ENCODE measurements at regions not wholly inside any gene's neighbourhood (a gene's known extent, or its start where the extent isn't known, plus 50 kb on each side); places are given as distances from the start of the nearest gene placed in this dataset.

- 0 out of 2 replicates have a peak, but pooled peaks cover 3% of the 10 kb centered on the region for H3K9me3 Mint-ChIP-seq
- TF ChIP-seq USF2 (CRISPR knock-in tag; IDR thresholded peaks at IDR 0.05) (no peak), ZNF232 (CRISPR knock-in tag; IDR thresholded peaks at IDR 0.05) (no peak), ZNF263 (CRISPR knock-in tag; IDR thresholded peaks at IDR 0.05; ENCODE audit: low read depth) (no peak), JAZF1 (CRISPR knock-in tag; IDR thresholded peaks at IDR 0.05) (no peak), NFYB (CRISPR knock-in tag; conservative IDR thresholded peaks at IDR 0.05; ENCODE audit: low read depth) (no peak), CREB1 (CRISPR knock-in tag; IDR thresholded peaks at IDR 0.05) (no peak), HMGXB4 (CRISPR knock-in tag; IDR thresholded peaks at IDR 0.05) (no peak), ZNF219 (CRISPR knock-in tag; IDR thresholded peaks at IDR 0.05; ENCODE audit: borderline replicate concordance) (no peak), MYBL2 (CRISPR knock-in tag; IDR thresholded peaks at IDR 0.05) (no peak), SOX15 (CRISPR knock-in tag; IDR thresholded peaks at IDR 0.05) (no peak), OVOL2 (CRISPR knock-in tag; IDR thresholded peaks at IDR 0.05; ENCODE audit: borderline replicate concordance) (no peak), NFE2L1 (CRISPR knock-in tag; IDR thresholded peaks at IDR 0.05) (no peak), ZNF138 (CRISPR knock-in tag; conservative IDR thresholded peaks at IDR 0.05) (no peak), SMAD3 (CRISPR knock-in tag; IDR thresholded peaks at IDR 0.05; ENCODE audit: borderline replicate concordance) (no peak), KAT7 (CRISPR knock-in tag; IDR thresholded peaks at IDR 0.05; ENCODE audit: borderline replicate concordance) (no peak)
- H3K36me3 Mint-ChIP-seq, result no peaks in the 10 kb centered on the region
- ChIA-PET CTCF (interaction anchor here (0.7 kb wide), 1 partner anchor 160 kb away, joined by 5 read pairs; no protein-coding TSS in a partner anchor), POLR2A (interaction anchor here (0.5 kb wide), 1 partner anchor 840 kb away, joined by 3 read pairs; no protein-coding TSS in a partner anchor)
- peaks cover 5% of the 10 kb centered on the region; the same call in 1 of the 2 replicates for H3K4me1 Mint-ChIP-seq
- ATAC-seq, result no peak
- no peak overlapping the region for H3K4me3 Mint-ChIP-seq
- no peak overlapping the region for H3K27ac Mint-ChIP-seq
- no peak for DNase-seq (ENCODE audit: low spot score)
- no peaks in the 10 kb centered on the region for H3K27me3 Mint-ChIP-seq (ENCODE audit: low read depth)
Observed at GRCh38 chr3:94967196-94967595, 904.3 kb downstream of the NSUN3 start.

GRCh38 chr3:94968519-94968918 is 905.7 kb downstream of the NSUN3 start:
- POLR2A ChIA-PET, result no interaction called here
- CTCF ChIA-PET, result no interaction called here
- peaks cover 3% of the 10 kb centered on the region; the same call in 1 of the 2 replicates for H3K4me1 Mint-ChIP-seq
- H3K36me3 Mint-ChIP-seq, result no peaks in the 10 kb centered on the region
- H3K27ac Mint-ChIP-seq, result no peak overlapping the region
- ATAC-seq (no peak), DNase-seq (ENCODE audit: low spot score) (no peak)
- TF ChIP-seq AR (CRISPR knock-in tag; IDR thresholded peaks at IDR 0.05) (no peak), EMX1 (CRISPR knock-in tag; IDR thresholded peaks at IDR 0.05) (no peak), ZNF121 (CRISPR knock-in tag; IDR thresholded peaks at IDR 0.05) (no peak), NFATC4 (CRISPR knock-in tag; IDR thresholded peaks at IDR 0.05) (no peak)
- H3K9me3 Mint-ChIP-seq, result 0 out of 2 replicates have a peak, but pooled peaks cover 3% of the 10 kb centered on the region
- no peaks in the 10 kb centered on the region for H3K27me3 Mint-ChIP-seq (ENCODE audit: low read depth)
- no peak overlapping the region for H3K4me3 Mint-ChIP-seq

- Mint-ChIP-seq H3K27ac (no peak overlapping the region), H3K36me3 (peaks cover 15% of the 10 kb centered on the region), H3K4me3 (no peak overlapping the region), H3K9me3 (peaks cover 23% of the 10 kb centered on the region), H3K4me1 (peaks cover 3% of the 10 kb centered on the region; the same call in 1 of the 2 replicates), H3K27me3 (ENCODE audit: low read depth) (no peaks in the 10 kb centered on the region)
- CTCF ChIA-PET, result no interaction called here
- POLR2A ChIA-PET, result no interaction called here
- TF ChIP-seq AFF4 (CRISPR knock-in tag; IDR thresholded peaks at IDR 0.05; ENCODE audit: borderline replicate concordance) (no peak), ELF4 (CRISPR knock-in tag; IDR thresholded peaks at IDR 0.05; ENCODE audit: low read depth) (no peak)
- no peak for ATAC-seq
- DNase-seq (ENCODE audit: low spot score), result no peak
Observed at GRCh38 chr3:94972066-94972465, 909.2 kb downstream of the NSUN3 start.

All from WTC11 (cell line).